ENCODE measurements at regions not wholly inside any gene's neighbourhood (a gene's known extent, or its start where the extent isn't known, plus 50 kb on each side); places are given as distances from the start of the nearest gene placed in this dataset.
"Not testable (repeated sequence)": the region's sequence is repeated elsewhere in the genome, so short reads cannot be mapped to it uniquely, and the experiment has no call there.

- no peak for DNase-seq (ENCODE audit: low spot score)
Observed at GRCh38 chr11:25319127-25319526, 822.3 kb downstream of the LUZP2 start.

GRCh38 chr11:25327656-25328055, 830.8 kb downstream of the LUZP2 start:
- DNase-seq (ENCODE audit: low spot score), result no peak

DNA sequence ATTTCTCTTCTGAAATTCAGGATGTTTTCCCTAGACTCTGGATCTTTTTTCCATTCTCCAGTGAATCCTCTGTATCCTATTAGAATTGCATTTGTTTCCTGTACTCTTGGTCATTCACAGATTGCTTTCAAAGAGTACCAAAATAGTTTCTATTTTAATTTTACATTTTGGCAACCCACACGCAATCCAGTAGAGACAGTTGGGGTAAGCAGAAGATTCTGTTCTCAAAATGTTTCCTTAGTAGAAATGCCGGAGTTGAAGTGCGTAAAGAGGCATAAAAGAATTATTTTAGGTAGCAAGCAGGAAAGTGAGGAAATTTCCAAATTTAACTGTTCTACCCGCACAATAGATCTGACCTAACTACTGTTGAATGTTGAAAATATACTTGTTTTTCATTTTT, 842.4 kb downstream of the LUZP2 start:
- DNase-seq (ENCODE audit: low spot score), result no peak

GRCh38 chr11:25349537-25349936, 852.7 kb downstream of the LUZP2 start:
- no peak for DNase-seq (ENCODE audit: low spot score)

- DNase-seq (ENCODE audit: low spot score), result no peak
Observed at GRCh38 chr11:25350899-25351803, 854.3 kb downstream of the LUZP2 start.

DNA sequence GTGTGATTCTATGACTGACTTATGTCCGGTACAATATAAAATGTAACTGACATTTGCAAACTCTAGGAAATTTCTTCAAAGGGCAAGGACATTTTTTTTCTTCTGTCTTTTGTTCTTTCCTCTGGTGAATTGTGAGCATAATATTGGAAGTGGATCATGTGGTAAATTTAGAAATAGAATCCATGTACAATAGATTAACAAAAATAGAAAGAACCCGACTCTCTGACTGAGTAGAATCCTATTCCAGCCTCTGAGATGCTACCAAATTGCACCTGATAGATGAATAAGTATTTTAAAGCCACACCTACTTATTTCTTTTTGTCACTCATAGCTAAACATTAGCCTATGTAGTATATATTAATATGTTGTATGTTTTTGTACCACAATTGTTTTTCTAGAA, 860.3 kb downstream of the LUZP2 start:
- DNase-seq (ENCODE audit: low spot score), result no peak

GRCh38 chr11:25377466-25377865, 880.6 kb downstream of the LUZP2 start:
- DNase-seq (ENCODE audit: low spot score), result no peak

GRCh38 chr11:25396847-25397246, 900.0 kb downstream of the LUZP2 start:
- no peak for DNase-seq (ENCODE audit: low spot score)

- DNase-seq (ENCODE audit: low spot score), result no peak
Observed at GRCh38 chr11:25408146-25408545, 911.3 kb downstream of the LUZP2 start.

DNA sequence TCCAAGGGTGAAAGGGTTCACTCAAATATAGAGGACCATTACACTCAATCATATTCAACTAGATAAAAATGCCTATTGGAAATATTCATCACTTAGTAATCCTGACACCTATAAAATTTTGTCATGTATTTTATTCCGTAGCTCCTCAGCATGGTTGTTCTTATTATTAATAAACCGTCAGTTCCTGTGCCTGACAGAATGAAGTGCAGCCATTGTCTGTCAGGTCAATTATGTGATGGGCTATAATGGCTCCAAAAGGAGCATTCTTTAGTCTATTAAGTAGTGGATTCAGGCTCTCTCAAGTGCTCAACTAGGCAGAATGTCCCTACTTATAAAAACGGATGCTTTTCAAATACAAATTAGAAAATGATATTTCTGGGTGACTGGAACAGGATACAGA, 916.1 kb upstream of the ANO3 start:
- DNase-seq (ENCODE audit: low spot score), result no peak

- DNase-seq (ENCODE audit: low spot score), result peak; percentile 4
Observed at GRCh38 chr11:25423436-25424199, 908.3 kb upstream of the ANO3 start.

DNA sequence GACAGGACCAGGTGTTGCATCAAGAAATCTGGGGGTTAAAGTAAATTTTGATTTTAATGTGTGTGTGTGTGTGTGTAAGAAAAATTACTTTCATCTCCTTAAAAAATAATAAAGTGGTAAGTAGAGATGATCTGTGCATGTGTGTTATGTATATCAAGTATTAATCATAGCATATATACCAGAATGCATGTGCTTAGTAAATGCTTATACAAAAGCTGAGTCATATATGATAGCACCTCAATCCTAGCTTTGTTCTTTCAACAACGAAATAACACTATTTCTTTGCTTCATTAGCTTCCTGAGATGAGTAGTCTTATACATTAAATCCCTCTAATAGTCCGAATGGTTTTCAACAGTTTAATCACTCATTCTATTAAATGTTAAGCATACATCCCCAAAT, 899.6 kb upstream of the ANO3 start:
- no peak for DNase-seq (ENCODE audit: low spot score)

DNA sequence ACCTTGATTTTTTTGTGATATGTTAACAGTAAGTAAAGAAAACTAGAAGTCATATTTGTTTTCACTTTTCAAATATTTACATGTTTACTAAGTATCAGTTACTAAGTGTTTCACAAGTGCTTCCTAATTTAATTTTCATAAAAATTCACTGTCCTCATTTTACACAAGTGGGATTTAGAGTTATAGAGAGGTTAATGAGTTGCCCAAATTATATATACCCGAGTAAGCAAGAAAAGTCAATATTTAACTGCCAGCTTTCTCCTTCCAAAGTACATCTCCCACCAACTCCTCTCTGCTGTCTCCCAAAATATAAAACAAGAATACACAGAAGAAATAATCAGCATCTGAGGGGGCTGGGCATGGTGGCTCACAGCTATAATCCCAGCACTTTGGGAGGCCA, 896.7 kb upstream of the ANO3 start:
- DNase-seq (ENCODE audit: low spot score), result no peak

GRCh38 chr11:25436326-25436725, 895.6 kb upstream of the ANO3 start:
- DNase-seq (ENCODE audit: low spot score), result no peak

- DNase-seq (ENCODE audit: low spot score), result no peak
Observed at GRCh38 chr11:25441421-25441820, 890.5 kb upstream of the ANO3 start.

GRCh38 chr11:25449091-25449490, 882.8 kb upstream of the ANO3 start:
- no peak for DNase-seq (ENCODE audit: low spot score)

DNA sequence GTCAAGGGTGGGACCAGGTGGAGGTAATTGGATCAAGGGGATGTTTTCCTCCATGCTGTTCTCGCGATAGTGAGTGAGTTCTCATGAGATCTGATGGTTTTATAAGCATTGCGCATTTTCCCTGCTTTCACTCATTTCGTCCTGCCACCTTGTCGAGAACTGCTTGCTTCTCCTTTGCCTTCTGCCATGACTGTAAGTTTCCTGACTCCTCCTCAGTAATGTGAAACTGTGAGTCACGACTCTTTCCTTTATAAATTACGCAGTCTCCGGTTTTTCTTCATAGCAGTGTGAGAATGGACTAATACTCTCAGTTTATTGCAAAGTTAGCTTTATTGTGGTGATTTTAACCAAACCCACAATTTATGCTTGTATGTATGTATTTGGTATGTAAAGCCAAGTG, 878.5 kb upstream of the ANO3 start:
- DNase-seq (ENCODE audit: low spot score), result peak; percentile 43

DNA sequence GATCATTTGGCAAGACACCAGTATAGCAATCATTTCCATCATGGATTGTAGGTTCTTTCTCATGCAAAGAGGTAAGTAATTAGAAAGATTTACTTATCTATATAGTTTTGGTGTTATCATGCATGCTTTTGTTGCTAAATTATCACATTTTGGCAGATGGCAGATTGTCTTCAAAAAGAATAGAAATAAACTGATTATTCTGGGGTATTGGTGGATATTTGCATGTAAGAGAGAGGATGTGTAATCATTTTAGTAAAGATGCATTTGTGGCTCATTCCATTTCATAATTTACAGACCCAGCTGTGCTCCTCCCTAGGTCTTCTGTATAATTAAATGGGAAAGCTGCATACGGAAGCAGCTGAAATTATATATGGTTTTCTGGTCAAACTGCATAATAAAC, 875.7 kb upstream of the ANO3 start:
- no peak for DNase-seq (ENCODE audit: low spot score)

GRCh38 chr11:25483915-25484635, 847.9 kb upstream of the ANO3 start:
- no peak for DNase-seq (ENCODE audit: low spot score)

DNA sequence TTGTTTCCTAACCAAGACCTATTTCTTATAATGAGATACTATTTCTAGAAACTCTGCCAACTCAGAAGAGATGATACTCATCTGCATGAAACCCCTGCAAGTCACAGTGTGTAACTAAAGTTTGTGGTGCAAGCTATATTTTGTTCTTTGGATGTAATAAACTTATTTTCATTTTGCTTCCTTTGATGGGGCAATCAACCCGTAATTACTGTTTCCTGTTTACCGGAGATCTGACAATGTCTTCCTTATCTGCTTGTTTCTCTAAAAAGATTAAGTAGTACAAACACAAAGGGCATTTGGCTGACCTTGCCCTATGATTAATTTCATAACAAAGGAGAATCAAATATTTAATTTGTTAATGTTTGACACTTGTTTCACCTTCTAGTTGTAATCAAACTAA, 846.6 kb upstream of the ANO3 start:
- DNase-seq (ENCODE audit: low spot score), result no peak

GRCh38 chr11:25486338-25486737, 845.6 kb upstream of the ANO3 start:
- not testable (repeated sequence) for DNase-seq (ENCODE audit: low spot score)

GRCh38 chr11:25488176-25488575, 843.8 kb upstream of the ANO3 start:
- not testable (repeated sequence) for DNase-seq (ENCODE audit: low spot score)
